ENCODE measurements at regions not wholly inside any gene's neighbourhood (a gene's known extent, or its start where the extent isn't known, plus 50 kb on each side); places are given as distances from the start of the nearest gene placed in this dataset.

DNA sequence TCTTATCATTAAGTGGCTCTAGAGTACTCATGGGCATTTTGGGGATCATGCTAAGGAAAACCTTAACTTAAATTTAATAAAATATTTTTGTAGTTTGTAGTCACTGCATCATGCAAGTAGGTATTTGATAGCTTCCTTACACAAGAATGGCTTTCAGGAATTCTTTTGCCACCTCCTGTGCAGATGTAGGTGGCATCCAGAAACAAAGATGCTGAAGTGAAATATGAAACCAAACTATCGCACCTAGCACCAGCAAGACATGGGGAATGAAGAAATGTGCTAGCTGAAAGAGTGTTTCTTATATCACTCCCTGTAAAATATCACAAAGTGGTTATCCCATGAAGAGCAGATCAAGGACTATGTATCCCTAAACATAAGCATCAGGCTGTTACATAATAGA lies 924.5 kb upstream of the PRR20A start:
- TF ChIP-seq RORB (CRISPR knock-in tag; IDR thresholded peaks at IDR 0.05) (no peak), NR1H2 (CRISPR knock-in tag; IDR thresholded peaks at IDR 0.05) (no peak)
- TF ChIP-seq, protein P1, sequence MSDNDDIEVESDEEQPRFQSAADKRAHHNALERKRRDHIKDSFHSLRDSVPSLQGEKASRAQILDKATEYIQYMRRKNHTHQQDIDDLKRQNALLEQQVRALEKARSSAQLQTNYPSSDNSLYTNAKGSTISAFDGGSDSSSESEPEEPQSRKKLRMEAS (CRISPR knock-in tag; IDR thresholded peaks at IDR 0.05), result no peak
- H3K4me1 Mint-ChIP-seq, result peaks cover 7% of the 10 kb centered on the region
- H3K27ac Mint-ChIP-seq, result no peak overlapping the region
- H3K27me3 Mint-ChIP-seq (ENCODE audit: low read depth), result no peaks in the 10 kb centered on the region
- ChIA-PET POLR2A (no interaction called here), CTCF (no interaction called here)
- H3K4me3 Mint-ChIP-seq, result no peak overlapping the region
- peaks cover 54% of the 10 kb centered on the region for H3K9me3 Mint-ChIP-seq
- no peak for DNase-seq (ENCODE audit: low spot score)
- H3K36me3 Mint-ChIP-seq, result 0 out of 2 replicates have a peak, but pooled peaks cover 7% of the 10 kb centered on the region
- ATAC-seq, result no peak

DNA sequence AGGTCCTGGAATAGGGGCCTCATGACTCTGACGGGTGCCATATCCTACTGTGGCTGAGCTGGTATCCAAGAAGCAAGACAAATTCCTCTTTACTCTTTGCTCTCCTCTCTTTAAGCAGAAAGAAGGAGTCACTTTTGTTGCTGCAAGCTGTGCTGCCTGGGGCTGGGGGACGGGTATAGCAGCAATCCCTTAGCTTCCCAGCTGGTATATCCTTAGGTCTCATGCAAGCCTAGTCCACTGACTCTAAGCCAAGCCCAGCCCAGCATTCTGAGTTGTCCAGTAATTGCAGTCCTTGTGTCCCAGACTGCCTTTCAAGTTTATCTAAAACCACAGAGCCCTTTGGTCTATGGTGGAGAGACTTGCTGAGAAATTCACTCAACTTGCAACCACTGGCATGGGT lies 893.0 kb upstream of the PRR20A start:
- no peak for ATAC-seq
- CTCF ChIA-PET, result no interaction called here
- H3K27me3 Mint-ChIP-seq (ENCODE audit: low read depth), result no peaks in the 10 kb centered on the region
- no peak overlapping the region for H3K4me3 Mint-ChIP-seq
- POLR2A ChIA-PET, result no interaction called here
- no peaks in the 10 kb centered on the region for H3K36me3 Mint-ChIP-seq
- H3K4me1 Mint-ChIP-seq, result no peaks in the 10 kb centered on the region; the same call in 1 of the 2 replicates
- peaks cover 16% of the 10 kb centered on the region for H3K9me3 Mint-ChIP-seq
- no peak overlapping the region for H3K27ac Mint-ChIP-seq
- TF ChIP-seq ZNF219 (CRISPR knock-in tag; IDR thresholded peaks at IDR 0.05; ENCODE audit: borderline replicate concordance) (no peak), JUN (CRISPR knock-in tag; IDR thresholded peaks at IDR 0.05) (no peak), ZNF263 (CRISPR knock-in tag; IDR thresholded peaks at IDR 0.05; ENCODE audit: low read depth) (no peak), CBFB (CRISPR knock-in tag; IDR thresholded peaks at IDR 0.05; ENCODE audit: low read depth) (no peak), NR3C1 (CRISPR knock-in tag; conservative IDR thresholded peaks at IDR 0.05; ENCODE audit: low read depth) (no peak)
- TF ChIP-seq, protein P2, sequence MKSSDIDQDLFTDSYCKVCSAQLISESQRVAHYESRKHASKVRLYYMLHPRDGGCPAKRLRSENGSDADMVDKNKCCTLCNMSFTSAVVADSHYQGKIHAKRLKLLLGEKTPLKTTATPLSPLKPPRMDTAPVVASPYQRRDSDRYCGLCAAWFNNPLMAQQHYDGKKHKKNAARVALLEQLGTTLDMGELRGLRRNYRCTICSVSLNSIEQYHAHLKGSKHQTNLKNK (CRISPR knock-in tag; IDR thresholded peaks at IDR 0.05), result no peak
- TF ChIP-seq, protein P3, sequence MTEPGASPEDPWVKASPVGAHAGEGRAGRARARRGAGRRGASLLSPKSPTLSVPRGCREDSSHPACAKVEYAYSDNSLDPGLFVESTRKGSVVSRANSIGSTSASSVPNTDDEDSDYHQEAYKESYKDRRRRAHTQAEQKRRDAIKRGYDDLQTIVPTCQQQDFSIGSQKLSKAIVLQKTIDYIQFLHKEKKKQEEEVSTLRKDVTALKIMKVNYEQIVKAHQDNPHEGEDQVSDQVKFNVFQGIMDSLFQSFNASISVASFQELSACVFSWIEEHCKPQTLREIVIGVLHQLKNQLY (CRISPR knock-in tag; IDR thresholded peaks at IDR 0.05), result no peak
- DNase-seq (ENCODE audit: low spot score), result no peak

GRCh38 chr13:56271686-56272085 lies 869.0 kb upstream of the PRR20A start:
- Mint-ChIP-seq H3K9me3 (no peaks in the 10 kb centered on the region), H3K36me3 (no peaks in the 10 kb centered on the region), H3K27ac (no peak overlapping the region), H3K4me3 (no peak overlapping the region), H3K4me1 (peaks cover 6% of the 10 kb centered on the region), H3K27me3 (ENCODE audit: low read depth) (no peaks in the 10 kb centered on the region)
- ATAC-seq (no peak), DNase-seq (ENCODE audit: low spot score) (no peak)
- ChIA-PET POLR2A (no interaction called here), CTCF (no interaction called here)
- no peak for TF ChIP-seq FOXJ3 (CRISPR knock-in tag; IDR thresholded peaks at IDR 0.05; ENCODE audit: borderline replicate concordance)
- no peak for TF ChIP-seq JUN (CRISPR knock-in tag; IDR thresholded peaks at IDR 0.05)
- no peak for TF ChIP-seq CREM (CRISPR knock-in tag; IDR thresholded peaks at IDR 0.05)
- TF ChIP-seq, protein P4, sequence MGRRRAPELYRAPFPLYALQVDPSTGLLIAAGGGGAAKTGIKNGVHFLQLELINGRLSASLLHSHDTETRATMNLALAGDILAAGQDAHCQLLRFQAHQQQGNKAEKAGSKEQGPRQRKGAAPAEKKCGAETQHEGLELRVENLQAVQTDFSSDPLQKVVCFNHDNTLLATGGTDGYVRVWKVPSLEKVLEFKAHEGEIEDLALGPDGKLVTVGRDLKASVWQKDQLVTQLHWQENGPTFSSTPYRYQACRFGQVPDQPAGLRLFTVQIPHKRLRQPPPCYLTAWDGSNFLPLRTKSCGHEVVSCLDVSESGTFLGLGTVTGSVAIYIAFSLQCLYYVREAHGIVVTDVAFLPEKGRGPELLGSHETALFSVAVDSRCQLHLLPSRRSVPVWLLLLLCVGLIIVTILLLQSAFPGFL (CRISPR knock-in tag; IDR thresholded peaks at IDR 0.05; ENCODE audit: borderline replicate concordance), result no peak
- no peak for TF ChIP-seq FOXP4 (CRISPR knock-in tag; IDR thresholded peaks at IDR 0.05)
- TF ChIP-seq ETV6 (CRISPR knock-in tag; IDR thresholded peaks at IDR 0.05), result no peak
- TF ChIP-seq ZNF121 (CRISPR knock-in tag; IDR thresholded peaks at IDR 0.05), result no peak
- no peak for TF ChIP-seq RORB (CRISPR knock-in tag; IDR thresholded peaks at IDR 0.05)
- TF ChIP-seq, protein P1 (CRISPR knock-in tag; IDR thresholded peaks at IDR 0.05), result no peak
- TF ChIP-seq HMGA2 (CRISPR knock-in tag; IDR thresholded peaks at IDR 0.05), result no peak
- TF ChIP-seq TEAD1 (CRISPR knock-in tag; IDR thresholded peaks at IDR 0.05), result no peak
- no peak for TF ChIP-seq NR1H2 (CRISPR knock-in tag; IDR thresholded peaks at IDR 0.05)
- TF ChIP-seq ZNF532 (CRISPR knock-in tag; IDR thresholded peaks at IDR 0.05; ENCODE audit: borderline replicate concordance), result no peak
- TF ChIP-seq CBFB (CRISPR knock-in tag; IDR thresholded peaks at IDR 0.05; ENCODE audit: low read depth), result no peak
- no peak for TF ChIP-seq TCF7 (CRISPR knock-in tag; IDR thresholded peaks at IDR 0.05; ENCODE audit: low read depth)
